NCI-H748 (cell line): ENCODE measurements at regions not wholly inside any gene's neighbourhood (a gene's known extent, or its start where the extent isn't known, plus 50 kb on each side); places are given as distances from the start of the nearest gene placed in this dataset.
"Not testable (repeated sequence)": the region's sequence is repeated elsewhere in the genome, so short reads cannot be mapped to it uniquely, and the experiment has no call there.

Source experiments
- DNase-seq: peaks from one replicate; lab custom pipeline; 2025; ENCODE audit not compliant: unreplicated experiment; lab: John Stamatoyannopoulos, UW

- DNase-seq = no peak
These were observed 168.9 kb upstream of the RASSF8 start for GRCh38 chr12:25789541-25789944.

GRCh38 chr12:25792031-25792430 is 166.5 kb upstream of the RASSF8 start:
- no peak for DNase-seq

- DNase-seq = no peak
These were observed 165.3 kb upstream of the RASSF8 start for GRCh38 chr12:25793196-25793595.

GRCh38 chr12:25794571-25794970 is 163.9 kb upstream of the RASSF8 start:
- DNase-seq = no peak

GRCh38 chr12:25796523-25797000 is 161.9 kb upstream of the RASSF8 start:
- no peak for DNase-seq

GRCh38 chr12:25797386-25797785 is 161.1 kb upstream of the RASSF8 start:
- no peak for DNase-seq

- no peak for DNase-seq
These were observed 160.5 kb upstream of the RASSF8 start for GRCh38 chr12:25797949-25798348.

GRCh38 chr12:25800101-25800500 is 158.4 kb upstream of the RASSF8 start:
- DNase-seq = no peak

GRCh38 chr12:25801734-25802133 is 156.7 kb upstream of the RASSF8 start:
- DNase-seq = no peak

- DNase-seq = no peak
These were observed 156.3 kb upstream of the RASSF8 start for GRCh38 chr12:25802143-25802542.

- not testable (repeated sequence) for DNase-seq
These were observed 155.3 kb upstream of the RASSF8 start for GRCh38 chr12:25803029-25803664.

- DNase-seq = not testable (repeated sequence)
These were observed 154.2 kb upstream of the RASSF8 start for GRCh38 chr12:25804286-25804685.

- no peak for DNase-seq
These were observed 152.2 kb upstream of the RASSF8 start for GRCh38 chr12:25806271-25806670.

- no peak for DNase-seq
These were observed 149.9 kb upstream of the RASSF8 start for GRCh38 chr12:25808604-25809003.

- no peak for DNase-seq
These were observed 147.8 kb upstream of the RASSF8 start for GRCh38 chr12:25810683-25811082.

GRCh38 chr12:25811656-25812126 is 146.8 kb upstream of the RASSF8 start:
- no peak for DNase-seq

GRCh38 chr12:25812295-25812694 is 146.2 kb upstream of the RASSF8 start:
- no peak for DNase-seq

- no peak for DNase-seq
These were observed 144.6 kb upstream of the RASSF8 start for GRCh38 chr12:25813843-25814242.

GRCh38 chr12:25816637-25817036 is 141.8 kb upstream of the RASSF8 start:
- no peak for DNase-seq

GRCh38 chr12:25817166-25817565 is 141.3 kb upstream of the RASSF8 start:
- DNase-seq = no peak

GRCh38 chr12:25818596-25819390 is 139.7 kb upstream of the RASSF8 start:
- no peak for DNase-seq

GRCh38 chr12:25819691-25820090 is 138.8 kb upstream of the RASSF8 start:
- peak; percentile 16 for DNase-seq
